RPMI8226 (cell line): ENCODE measurements at regions not wholly inside any gene's neighbourhood (a gene's known extent, or its start where the extent isn't known, plus 50 kb on each side); places are given as distances from the start of the nearest gene placed in this dataset.

Experiments
- DNase-seq: peaks from one replicate; pipeline ENCODE4 v3.0.0-alpha.2; 2015

GRCh38 chr1:30260318-30260717, 463.1 kb downstream of the MATN1 start:
- DNase-seq: no peak

GRCh38 chr1:30259631-30260030, 463.8 kb downstream of the MATN1 start:
- DNase-seq: no peak

GRCh38 chr1:30258876-30259275, 464.5 kb downstream of the MATN1 start:
- no peak for DNase-seq

- no peak for DNase-seq
Measured at GRCh38 chr1:30258471-30258870, 464.9 kb downstream of the MATN1 start.

- no peak for DNase-seq
Measured at GRCh38 chr1:30257742-30258380, 465.5 kb downstream of the MATN1 start.

GRCh38 chr1:30257322-30257721, 466.1 kb downstream of the MATN1 start:
- no peak for DNase-seq

GRCh38 chr1:30256911-30257310, 466.5 kb downstream of the MATN1 start:
- DNase-seq: no peak

GRCh38 chr1:30255111-30255724, 468.2 kb downstream of the MATN1 start:
- DNase-seq: no peak

- DNase-seq: no peak
Measured at GRCh38 chr1:30253807-30254440, 469.5 kb downstream of the MATN1 start.

GRCh38 chr1:30253361-30253760, 470.0 kb downstream of the MATN1 start:
- no peak for DNase-seq

GRCh38 chr1:30250984-30251850, 472.2 kb downstream of the MATN1 start:
- no peak for DNase-seq

GRCh38 chr1:30250338-30250983, 472.9 kb downstream of the MATN1 start:
- DNase-seq: no peak

GRCh38 chr1:30249446-30250337, 473.7 kb downstream of the MATN1 start:
- DNase-seq: no peak

GRCh38 chr1:30248774-30249173, 474.6 kb downstream of the MATN1 start:
- no peak for DNase-seq

GRCh38 chr1:30248373-30248772, 475.0 kb downstream of the MATN1 start:
- no peak for DNase-seq

GRCh38 chr1:30244801-30245200, 478.6 kb downstream of the MATN1 start:
- no peak for DNase-seq

- DNase-seq: no peak
Measured at GRCh38 chr1:30242722-30243457, 480.5 kb downstream of the MATN1 start.

GRCh38 chr1:30242168-30242567, 481.2 kb downstream of the MATN1 start:
- DNase-seq: no peak

- DNase-seq: no peak
Measured at GRCh38 chr1:30241681-30242080, 481.7 kb downstream of the MATN1 start.

- no peak for DNase-seq
Measured at GRCh38 chr1:30234091-30234490, 489.3 kb downstream of the MATN1 start.

- peak; percentile 56 for DNase-seq
Measured at GRCh38 chr1:30232288-30232899, 491.0 kb downstream of the MATN1 start.
